NCI-H2196 (cell line): ENCODE measurements at regions not wholly inside any gene's neighbourhood (a gene's known extent, or its start where the extent isn't known, plus 50 kb on each side); places are given as distances from the start of the nearest gene placed in this dataset.

Experiments used
- DNase-seq: peaks from one replicate; lab custom pipeline; 2025; ENCODE audit not compliant: unreplicated experiment; lab: John Stamatoyannopoulos, UW

- DNase-seq: no peak
These were observed 86.7 kb upstream of the DUSP5 start for GRCh38 chr10:110411047-110411410.

- DNase-seq: no peak
These were observed 84.5 kb upstream of the DUSP5 start for GRCh38 chr10:110413049-110413783.

GRCh38 chr10:110413903-110414547, 83.7 kb upstream of the DUSP5 start:
- no peak for DNase-seq

GRCh38 chr10:110414548-110415309, 83.0 kb upstream of the DUSP5 start:
- no peak for DNase-seq

- DNase-seq: no peak
These were observed 81.9 kb upstream of the DUSP5 start for GRCh38 chr10:110415809-110416208.

GRCh38 chr10:110416776-110417711, 80.7 kb upstream of the DUSP5 start:
- no peak for DNase-seq

GRCh38 chr10:110418218-110418617, 79.5 kb upstream of the DUSP5 start:
- DNase-seq: no peak

- DNase-seq: no peak
These were observed 78.4 kb upstream of the DUSP5 start for GRCh38 chr10:110419265-110419664.

GRCh38 chr10:110420401-110421193, 77.1 kb upstream of the DUSP5 start:
- DNase-seq: peak; percentile 52

- DNase-seq: no peak
These were observed 76.1 kb upstream of the DUSP5 start for GRCh38 chr10:110421512-110422138.

- DNase-seq: no peak
These were observed 75.2 kb upstream of the DUSP5 start for GRCh38 chr10:110422548-110422947.

GRCh38 chr10:110423650-110424049, 74.1 kb upstream of the DUSP5 start:
- no peak for DNase-seq

GRCh38 chr10:110425684-110426293, 71.9 kb upstream of the DUSP5 start:
- no peak for DNase-seq

GRCh38 chr10:110426294-110427181, 71.2 kb upstream of the DUSP5 start:
- DNase-seq: no peak

GRCh38 chr10:110429301-110429700, 68.4 kb upstream of the DUSP5 start:
- DNase-seq: no peak

GRCh38 chr10:110430340-110431273, 67.1 kb upstream of the DUSP5 start:
- no peak for DNase-seq

- DNase-seq: no peak
These were observed 66.0 kb upstream of the DUSP5 start for GRCh38 chr10:110431659-110432058.
